ENCODE measurements at regions not wholly inside any gene's neighbourhood (a gene's known extent, or its start where the extent isn't known, plus 50 kb on each side); places are given as distances from the start of the nearest gene placed in this dataset.

- no peak for DNase-seq
Observed at GRCh38 chr7:46175221-46175620, 254.1 kb upstream of the IGFBP3 start.

- no peak for DNase-seq
Observed at GRCh38 chr7:46174196-46174580, 253.1 kb upstream of the IGFBP3 start.

- DNase-seq: no peak
Observed at GRCh38 chr7:46173476-46174195, 252.6 kb upstream of the IGFBP3 start.

GRCh38 chr7:46170792-46171191 is 249.7 kb upstream of the IGFBP3 start:
- DNase-seq: no peak

- no peak for DNase-seq
Observed at GRCh38 chr7:46170021-46170420, 248.9 kb upstream of the IGFBP3 start.

GRCh38 chr7:46169384-46169755 is 248.3 kb upstream of the IGFBP3 start:
- DNase-seq: no peak

- no peak for DNase-seq
Observed at GRCh38 chr7:46168671-46169383, 247.8 kb upstream of the IGFBP3 start.

- DNase-seq: no peak
Observed at GRCh38 chr7:46168231-46168630, 247.2 kb upstream of the IGFBP3 start.

GRCh38 chr7:46165276-46165675 is 244.2 kb upstream of the IGFBP3 start:
- no peak for DNase-seq

- no peak for DNase-seq
Observed at GRCh38 chr7:46164629-46165028, 243.6 kb upstream of the IGFBP3 start.

GRCh38 chr7:46163246-46163645 is 242.2 kb upstream of the IGFBP3 start:
- no peak for DNase-seq

GRCh38 chr7:46162609-46163008 is 241.5 kb upstream of the IGFBP3 start:
- DNase-seq: no peak

GRCh38 chr7:46160861-46161260 is 239.8 kb upstream of the IGFBP3 start:
- no peak for DNase-seq

GRCh38 chr7:46157931-46158330 is 236.9 kb upstream of the IGFBP3 start:
- DNase-seq: no peak

- no peak for DNase-seq
Observed at GRCh38 chr7:46157404-46157803, 236.3 kb upstream of the IGFBP3 start.

- no peak for DNase-seq
Observed at GRCh38 chr7:46156853-46157252, 235.8 kb upstream of the IGFBP3 start.

GRCh38 chr7:46156086-46156485 is 235.0 kb upstream of the IGFBP3 start:
- DNase-seq: no peak

GRCh38 chr7:46155367-46155766 is 234.3 kb upstream of the IGFBP3 start:
- no peak for DNase-seq

GRCh38 chr7:46153951-46154787 is 233.1 kb upstream of the IGFBP3 start:
- DNase-seq: no peak

- no peak for DNase-seq
Observed at GRCh38 chr7:46153583-46153950, 232.5 kb upstream of the IGFBP3 start.

- no peak for DNase-seq
Observed at GRCh38 chr7:46152696-46153095, 231.6 kb upstream of the IGFBP3 start.

- DNase-seq: no peak
Observed at GRCh38 chr7:46150721-46151120, 229.6 kb upstream of the IGFBP3 start.

- DNase-seq: no peak
Observed at GRCh38 chr7:46150202-46150601, 229.1 kb upstream of the IGFBP3 start.

- no peak for DNase-seq
Observed at GRCh38 chr7:46147871-46148270, 226.8 kb upstream of the IGFBP3 start.
